CD4-positive, alpha-beta T cell (primary cell): ENCODE measurements at regions not wholly inside any gene's neighbourhood (a gene's known extent, or its start where the extent isn't known, plus 50 kb on each side); places are given as distances from the start of the nearest gene placed in this dataset.

ENCODE experiments used
- ATAC-seq: fragments of 200-7000 bp; cut with Tn5 transposase; one replicate; pipeline ENCODE4 v1.10.0; 2022; ENCODE audit warnings: mild to moderate bottlenecking; ENCODE audit not compliant: poor library complexity
- CTCF ChIA-PET: fragments of 350-600 bp; sonication (Branson Sonifier 250); formaldehyde crosslinking; loops from one replicate; lab custom pipeline; 2021; ENCODE audit warnings: antibody characterized with exemption, inconsistent platforms; lab: Charles Lee
- POLR2A ChIA-PET: fragments of 350-600 bp; sonication (Branson Sonifier 250); formaldehyde crosslinking; loops from one replicate; lab custom pipeline; 2021; ENCODE audit warnings: antibody characterized with exemption, inconsistent platforms; lab: Charles Lee
- DNase-seq, 14 experiments: peaks; one replicate each; pipeline ENCODE4 v3.0.0-alpha.2; 2013 to 2020; ENCODE audit warnings: mixed read lengths in 2 of 14
- H3K27ac ChIP-seq, 2 donors: one replicate each; pipeline versions ENCODE4 v1.5.1 to v1.7.0; 2013; ENCODE audit warnings: low read length in 2 of 2, low read depth in 1 of 2, mild to moderate bottlenecking in 1 of 2
- H3K27me3 ChIP-seq, 2 experiments: 1 replicate in 1 of 2; 2 replicates in 1 of 2; pipeline versions ENCODE4 v1.6.1 to v1.7.0; 2013; ENCODE audit warnings: low read length in 2 of 2, control low read depth in 1 of 2, mild to moderate bottlenecking in 1 of 2, moderate library complexity in 1 of 2; ENCODE audit not compliant: insufficient read depth in 2 of 2, control insufficient read depth in 1 of 2
- H3K36me3 ChIP-seq: one replicate; pipeline ENCODE4 v1.6.1; 2013; ENCODE audit warnings: low read length, control low read depth; ENCODE audit not compliant: insufficient read depth
- H3K4me1 ChIP-seq: one replicate; pipeline ENCODE4 v1.6.1; 2013; ENCODE audit warnings: low read length, control low read depth; ENCODE audit not compliant: insufficient read depth
- H3K4me3 ChIP-seq: one replicate; pipeline ENCODE4 v1.5.1; 2013; ENCODE audit warnings: mild to moderate bottlenecking, low read length, moderate library complexity
- H3K9me3 ChIP-seq, 2 experiments: 1 replicate in 1 of 2; 2 replicates in 1 of 2; pipeline versions ENCODE4 v1.6.1 to v1.7.0; 2013; ENCODE audit warnings: low read length in 2 of 2, mild to moderate bottlenecking in 2 of 2, control low read depth in 1 of 2, moderate library complexity in 1 of 2; ENCODE audit not compliant: control insufficient read depth in 1 of 2, insufficient read depth in 1 of 2
- H3K27ac Mint-ChIP-seq: one replicate; pipeline ENCODE4 v1.8.0; 2020; ENCODE audit warnings: mixed read lengths
- H3K27me3 Mint-ChIP-seq: one replicate; pipeline ENCODE4 v1.8.0; 2021; ENCODE audit warnings: mixed read lengths
- H3K36me3 Mint-ChIP-seq: one replicate; pipeline ENCODE4 v1.8.0; 2021; ENCODE audit warnings: low read depth, mixed read lengths
- H3K4me1 Mint-ChIP-seq: one replicate; pipeline ENCODE4 v1.8.0; 2021; ENCODE audit warnings: low read depth, mixed read lengths
- H3K4me3 Mint-ChIP-seq: one replicate; pipeline ENCODE4 v1.8.0; 2020; ENCODE audit warnings: mild to moderate bottlenecking, mixed read lengths
- H3K9me3 Mint-ChIP-seq: one replicate; pipeline ENCODE4 v1.8.0; 2020; ENCODE audit warnings: mixed read lengths
- CTCF ChIP-seq: fragments of 200-600 bp; IDR thresholded peaks from one replicate; pipeline ENCODE4 v1.8.0; 2022; ENCODE audit warnings: antibody characterized with exemption, mild to moderate bottlenecking
- intact Hi-C, 2 experiments: fragments of 100-400 bp; cut with DNase I in 1 of 2; cut with micrococcal nuclease in 1 of 2; formaldehyde crosslinking; loops; one replicate each; pipeline versions ENCODE4 v1.15.1 to v1.9.0; 2023 to 2025; cut with DNase I, micrococcal nuclease

GRCh38 chr11:56883371-56883987, 105.2 kb upstream of the OR5AK2 start:
- DNase-seq = no peak
- H3K27me3 Mint-ChIP-seq = no peaks in the 10 kb centered on the region
- TF ChIP-seq CTCF = no peak

GRCh38 chr11:56876621-56877275, 112.0 kb upstream of the OR5AK2 start:
- ChIA-PET CTCF (no interaction called here), POLR2A (no interaction called here)
- H3K9me3 ChIP-seq = no peaks in the 10 kb centered on the region
- H3K36me3 ChIP-seq = no peaks in the 10 kb centered on the region
- Mint-ChIP-seq H3K27me3 (no peaks in the 10 kb centered on the region), H3K9me3 (peaks cover under 1% of the 10 kb centered on the region), H3K4me3 (no peak overlapping the region), H3K4me1 (no peaks in the 10 kb centered on the region), H3K36me3 (no peaks in the 10 kb centered on the region), H3K27ac (no peak overlapping the region)
- no peaks in the 10 kb centered on the region for H3K27me3 ChIP-seq
- no peak overlapping the region for H3K27ac ChIP-seq
- TF ChIP-seq CTCF = no peak
- ATAC-seq (no peak), DNase-seq (no peak)
- no peaks in the 10 kb centered on the region for H3K4me1 ChIP-seq
- intact Hi-C loops = no loop called here
- no peak overlapping the region for H3K4me3 ChIP-seq

More at GRCh38 chr11:56883371-56883987, 105.2 kb upstream of the OR5AK2 start:
- peaks cover 0 to 5% of the 10 kb centered on the region in 2 experiments for H3K9me3 ChIP-seq
- H3K4me1 ChIP-seq = no peaks in the 10 kb centered on the region
- no peak overlapping the region for H3K4me3 ChIP-seq
- ChIA-PET POLR2A (no interaction called here), CTCF (no interaction called here)
- no peak overlapping the region for H3K27ac ChIP-seq
- Mint-ChIP-seq H3K27ac (no peak overlapping the region), H3K9me3 (peaks cover 7% of the 10 kb centered on the region), H3K36me3 (no peaks in the 10 kb centered on the region), H3K4me3 (no peak overlapping the region), H3K4me1 (no peaks in the 10 kb centered on the region)
- no peaks in the 10 kb centered on the region for H3K36me3 ChIP-seq
- intact Hi-C loops = no loop called here
- no peak for ATAC-seq
- no peaks in the 10 kb centered on the region for H3K27me3 ChIP-seq

- H3K27me3 Mint-ChIP-seq = no peaks in the 10 kb centered on the region
- no peak overlapping the region for H3K27ac Mint-ChIP-seq
- Histone ChIP-seq H3K27ac (no peak overlapping the region), H3K36me3 (no peaks in the 10 kb centered on the region), H3K27me3 (no peaks in the 10 kb centered on the region), H3K9me3 (no peaks in the 10 kb centered on the region), H3K4me1 (no peaks in the 10 kb centered on the region), H3K4me3 (no peak overlapping the region)
- peaks cover 4% of the 10 kb centered on the region for H3K9me3 Mint-ChIP-seq
- DNase-seq = no peak
- ATAC-seq = no peak
- CTCF ChIA-PET = no interaction called here
- no peak overlapping the region for H3K4me3 Mint-ChIP-seq
- no peaks in the 10 kb centered on the region for H3K36me3 Mint-ChIP-seq
- intact Hi-C loops = no loop called here
- POLR2A ChIA-PET = no interaction called here
- no peak for TF ChIP-seq CTCF
- no peaks in the 10 kb centered on the region for H3K4me1 Mint-ChIP-seq
Measured at GRCh38 chr11:56855217-56855616, 106.7 kb upstream of the OR9G4 start.
